ENCODE measurements at regions not wholly inside any gene's neighbourhood (a gene's known extent, or its start where the extent isn't known, plus 50 kb on each side); places are given as distances from the start of the nearest gene placed in this dataset.
"Not testable (repeated sequence)": the region's sequence is repeated elsewhere in the genome, so short reads cannot be mapped to it uniquely, and the experiment has no call there.

DNA sequence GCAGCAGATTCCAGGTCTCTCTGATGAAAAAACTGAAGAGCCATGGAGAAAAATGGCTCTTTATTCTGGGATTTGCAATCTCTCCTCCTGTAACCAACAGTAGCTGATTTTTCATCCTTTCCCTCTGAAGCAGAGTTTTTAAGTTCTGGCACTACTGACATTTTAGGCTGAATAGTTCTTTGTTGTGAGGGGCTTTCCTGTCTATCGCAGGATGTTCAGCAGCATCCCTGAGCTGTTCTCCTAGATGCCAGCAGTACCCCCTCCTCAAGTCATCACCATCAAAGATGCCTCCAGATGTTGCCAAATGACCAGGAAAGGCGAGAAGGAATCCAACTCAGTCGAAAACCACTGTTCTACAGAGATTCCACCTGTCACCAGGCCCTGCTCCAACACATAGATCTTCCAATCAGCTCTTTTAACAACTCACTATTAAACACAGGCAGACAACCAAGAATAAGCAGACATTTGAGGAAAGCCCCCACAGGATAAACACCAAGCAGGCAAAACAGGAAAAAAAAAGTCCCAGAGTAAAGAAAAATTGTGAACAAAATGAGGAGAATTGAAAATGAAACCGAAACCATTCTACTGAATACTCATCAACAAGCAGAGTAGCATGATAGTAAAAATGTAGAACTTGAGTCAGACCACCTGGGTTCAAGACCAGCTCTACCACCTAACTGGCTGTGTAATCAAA lies 124.8 kb downstream of the MPP7 start:
- CTCF ChIA-PET, result interaction anchor here (0.6 to 2.8 kb wide), 8 partner anchors 10 to 215 kb away, joined by 3 to 17 read pairs (median 4); partner anchors contain the start of gene MPP7 (in 1 of the 2)
- WGBS (ENCODE audit: insufficient coverage), result 65% methylated on average over 2 of the region's 4 CpGs
- Mint-ChIP-seq H3K4me1 (peaks cover 43 to 51% (median 46%) of the 10 kb centered on the region in 3 donors), H3K27me3 (no peaks in the 10 kb centered on the region), H3K9me3 (no peaks in the 10 kb centered on the region), H3K27ac (peak overlapping the region; percentile 95), H3K4me3 (peak overlapping the region; percentile 83 to 87 (median 84)), H3K36me3 (peaks cover 4% of the 10 kb centered on the region)
- Histone ChIP-seq H3K4me1 (ENCODE audit: control insufficient read depth in 1 of 2, extremely low read depth in 1 of 2, insufficient read depth in 2 of 2, low read length in 2 of 2) (peaks cover 9 to 10% of the 10 kb centered on the region in 2 experiments), H3K9me3 (no peaks in the 10 kb centered on the region), H3K27me3 (replicated peaks in 1 of 2; ENCODE audit: control insufficient read depth in 2 of 2, extremely low read depth in 1 of 2, insufficient read depth in 2 of 2, low read length in 1 of 2) (no peaks in the 10 kb centered on the region), H3K27ac (ENCODE audit: low read length) (peak overlapping the region; percentile 69), H3K4me3 (ENCODE audit: control insufficient read depth in 1 of 2, extremely low read depth in 1 of 2, low read length in 1 of 2) (peak overlapping the region; percentile 40 to 44), H3K36me3 (ENCODE audit: control insufficient read depth in 2 of 2, extremely low read depth in 1 of 2, insufficient read depth in 1 of 2, low read length in 1 of 2) (no peaks in the 10 kb centered on the region)
- peak; percentile 58 to 67 (median 64) for ATAC-seq (replicated peaks in 1 of 4)
- DNase-seq, result peak in 8 of 35 experiments; percentile 1 to 57 (median 6)
- POLR2A ChIA-PET, result interaction anchor here (0.6 to 0.7 kb wide), 2 partner anchors 155 to 171 kb away, joined by 4 read pairs; no protein-coding TSS in a partner anchor

DNA sequence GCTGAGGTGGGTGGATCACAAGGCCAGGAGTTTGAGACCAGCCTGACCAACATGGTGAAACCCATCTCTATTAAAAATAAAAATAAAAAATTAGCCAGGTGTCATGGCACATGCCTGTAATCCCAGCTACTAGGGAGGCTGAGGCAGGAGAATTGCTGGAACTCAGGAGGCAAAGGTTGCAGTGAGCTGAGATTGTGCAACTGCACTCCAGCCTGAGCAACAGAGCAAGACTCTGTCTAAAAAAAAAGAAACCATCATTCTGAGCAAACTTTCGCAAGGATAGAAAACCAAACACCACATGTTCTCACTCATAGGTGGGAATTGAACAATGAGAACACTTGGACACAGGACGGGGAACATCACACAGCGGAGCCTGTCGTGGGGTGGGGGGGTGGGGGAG lies 126.4 kb downstream of the MPP7 start:
- CTCF ChIA-PET, result interaction anchor here in 1 of 2 donors (0.7 kb wide), 1 partner anchor 23 kb away, joined by 3 read pairs; no protein-coding TSS in a partner anchor
- DNase-seq; H3K36me3 ChIP-seq (ENCODE audit: control insufficient read depth in 2 of 2, extremely low read depth in 1 of 2, insufficient read depth in 1 of 2, low read length in 1 of 2); H3K4me3 ChIP-seq (ENCODE audit: control insufficient read depth in 1 of 2, extremely low read depth in 1 of 2, low read length in 1 of 2); ATAC-seq (replicated peaks in 1 of 4); H3K27ac Mint-ChIP-seq; H3K27ac ChIP-seq (ENCODE audit: low read length); H3K9me3 ChIP-seq; H3K9me3 Mint-ChIP-seq; POLR2A ChIA-PET; H3K27me3 ChIP-seq (replicated peaks in 1 of 2; ENCODE audit: control insufficient read depth in 2 of 2, extremely low read depth in 1 of 2, insufficient read depth in 2 of 2, low read length in 1 of 2); H3K27me3 Mint-ChIP-seq; H3K4me3 Mint-ChIP-seq; H3K36me3 Mint-ChIP-seq: not testable (repeated sequence)
- peaks cover 44 to 55% (median 46%) of the 10 kb centered on the region in 3 donors for H3K4me1 Mint-ChIP-seq
- WGBS (ENCODE audit: insufficient coverage), result no CpG with 5 or more reads among the region's 4 CpGs
- H3K4me1 ChIP-seq (ENCODE audit: control insufficient read depth in 1 of 2, extremely low read depth in 1 of 2, insufficient read depth in 2 of 2, low read length in 2 of 2), result peaks cover 9 to 10% of the 10 kb centered on the region in 2 experiments

DNA sequence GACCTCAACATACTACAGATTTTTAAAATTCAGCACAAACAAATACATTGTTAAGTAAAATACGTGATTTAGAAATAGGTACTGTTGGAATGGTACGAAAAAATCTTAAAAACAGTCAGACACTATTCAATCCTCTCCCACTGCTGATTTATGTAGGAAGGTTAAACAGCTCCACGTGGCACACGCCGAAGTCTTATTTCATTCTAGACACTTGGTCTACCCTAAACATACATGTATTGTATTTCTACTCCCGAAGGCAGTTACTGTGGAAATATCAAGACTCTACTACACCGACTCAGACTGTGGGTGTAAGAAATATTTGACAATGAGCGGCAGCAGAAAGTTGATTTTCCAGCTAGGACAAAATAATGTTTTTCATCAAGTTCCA lies 130.6 kb downstream of the MPP7 start:
- WGBS (ENCODE audit: insufficient coverage), result no CpG with 5 or more reads among the region's 8 CpGs
- H3K36me3 Mint-ChIP-seq, result peaks cover 7% of the 10 kb centered on the region
- no peak overlapping the region for H3K27ac Mint-ChIP-seq
- no peaks in the 10 kb centered on the region for H3K27me3 ChIP-seq (replicated peaks in 1 of 2; ENCODE audit: control insufficient read depth in 2 of 2, extremely low read depth in 1 of 2, insufficient read depth in 2 of 2, low read length in 1 of 2)
- H3K27me3 Mint-ChIP-seq, result no peaks in the 10 kb centered on the region
- no peak for DNase-seq
- no peak overlapping the region for H3K4me3 Mint-ChIP-seq
- no peaks in the 10 kb centered on the region for H3K9me3 Mint-ChIP-seq
- no peak for ATAC-seq (replicated peaks in 1 of 4)
- H3K27ac ChIP-seq (ENCODE audit: low read length), result no peak overlapping the region
- ChIA-PET POLR2A (no interaction called here), CTCF (interaction anchor here (0.5 to 0.6 kb wide), 2 partner anchors 363 to 725 kb away, joined by 4 read pairs; no protein-coding TSS in a partner anchor)
- H3K9me3 ChIP-seq, result no peaks in the 10 kb centered on the region
- no peaks in the 10 kb centered on the region for H3K4me1 ChIP-seq (ENCODE audit: control insufficient read depth in 1 of 2, extremely low read depth in 1 of 2, insufficient read depth in 2 of 2, low read length in 2 of 2)
- H3K4me3 ChIP-seq (ENCODE audit: control insufficient read depth in 1 of 2, extremely low read depth in 1 of 2, low read length in 1 of 2), result no peak overlapping the region
- peaks cover 29 to 43% (median 31%) of the 10 kb centered on the region in 3 donors for H3K4me1 Mint-ChIP-seq
- H3K36me3 ChIP-seq (ENCODE audit: control insufficient read depth in 2 of 2, extremely low read depth in 1 of 2, insufficient read depth in 1 of 2, low read length in 1 of 2), result no peaks in the 10 kb centered on the region

DNA sequence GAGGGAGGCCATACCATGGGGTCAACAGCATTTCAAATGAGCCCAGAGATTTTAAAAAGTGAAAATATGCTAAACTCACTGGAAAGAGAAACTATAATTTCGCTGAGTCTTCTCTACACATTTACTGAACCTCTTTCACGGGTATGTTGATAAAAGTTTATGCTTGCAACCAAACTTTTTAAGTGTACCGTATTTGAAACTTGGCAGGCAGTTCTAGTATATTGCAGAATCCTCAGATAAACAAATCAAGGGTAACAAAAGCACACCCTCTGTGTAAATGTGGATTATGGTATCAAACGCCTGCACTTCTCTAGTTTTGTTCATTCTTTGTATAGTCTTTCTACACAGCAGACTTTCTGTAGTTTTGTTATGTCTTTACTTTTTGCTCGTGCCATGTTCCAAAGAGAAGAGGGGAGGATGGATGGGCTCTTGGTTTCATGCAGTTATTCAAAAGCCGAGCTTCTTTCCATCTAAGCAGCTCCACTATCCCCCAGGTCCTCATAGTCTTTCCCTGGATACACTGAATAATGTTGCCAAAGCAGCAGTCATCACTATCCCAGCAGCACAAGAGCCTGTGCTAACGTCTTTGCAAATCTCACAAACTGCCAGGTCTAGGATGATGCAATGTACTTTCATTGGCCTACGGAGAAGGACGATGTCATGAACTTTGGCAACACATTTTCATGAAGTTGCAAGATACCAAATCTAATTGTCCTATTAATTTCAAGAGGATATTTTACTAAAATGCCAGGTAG lies 131.2 kb downstream of the MPP7 start:
- Histone ChIP-seq H3K27me3 (replicated peaks in 1 of 2; ENCODE audit: control insufficient read depth in 2 of 2, extremely low read depth in 1 of 2, insufficient read depth in 2 of 2, low read length in 1 of 2) (no peaks in the 10 kb centered on the region), H3K4me1 (ENCODE audit: control insufficient read depth in 1 of 2, extremely low read depth in 1 of 2, insufficient read depth in 2 of 2, low read length in 2 of 2) (no peaks in the 10 kb centered on the region), H3K9me3 (no peaks in the 10 kb centered on the region), H3K4me3 (ENCODE audit: control insufficient read depth in 1 of 2, extremely low read depth in 1 of 2, low read length in 1 of 2) (no peak overlapping the region), H3K36me3 (ENCODE audit: control insufficient read depth in 2 of 2, extremely low read depth in 1 of 2, insufficient read depth in 1 of 2, low read length in 1 of 2) (no peaks in the 10 kb centered on the region), H3K27ac (ENCODE audit: low read length) (no peak overlapping the region)
- CTCF ChIA-PET, result interaction anchor here (0.5 to 0.6 kb wide), 2 partner anchors 363 to 724 kb away, joined by 4 read pairs; no protein-coding TSS in a partner anchor
- no peaks in the 10 kb centered on the region for H3K27me3 Mint-ChIP-seq
- H3K36me3 Mint-ChIP-seq, result peaks cover 7% of the 10 kb centered on the region
- POLR2A ChIA-PET, result interaction anchor here in 1 of 2 donors (0.7 kb wide), 1 partner anchor 21 kb away, joined by 3 read pairs; no protein-coding TSS in a partner anchor
- H3K9me3 Mint-ChIP-seq, result no peaks in the 10 kb centered on the region
- ATAC-seq (replicated peaks in 1 of 4), result no peak
- 92% methylated on average over 2 of the region's 9 CpGs for WGBS (ENCODE audit: insufficient coverage)
- H3K4me1 Mint-ChIP-seq, result peaks cover 29 to 43% (median 31%) of the 10 kb centered on the region in 3 donors
- no peak for DNase-seq
- no peak overlapping the region for H3K27ac Mint-ChIP-seq
- no peak overlapping the region for H3K4me3 Mint-ChIP-seq

DNA sequence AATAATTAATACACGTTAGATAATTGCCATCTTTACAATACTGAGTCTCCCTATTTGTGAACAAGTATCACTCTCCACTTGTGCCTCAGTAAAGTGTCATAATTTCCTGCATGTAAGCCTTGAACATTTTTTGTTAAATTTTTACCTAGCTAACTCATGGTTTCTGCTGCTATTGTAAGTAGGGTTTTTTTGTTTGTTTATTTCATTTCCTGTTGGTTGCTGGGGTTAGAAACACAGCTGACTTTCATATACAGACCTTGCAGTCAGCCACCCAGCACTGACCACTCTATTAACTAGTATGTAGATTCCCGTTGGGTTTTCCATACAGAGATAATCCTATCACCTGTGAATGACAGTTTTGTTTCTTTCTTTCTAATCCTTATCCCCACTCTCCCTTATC lies 133.3 kb downstream of the MPP7 start:
- Mint-ChIP-seq H3K27me3 (no peaks in the 10 kb centered on the region), H3K36me3 (peaks cover 5% of the 10 kb centered on the region), H3K9me3 (no peaks in the 10 kb centered on the region), H3K4me1 (peaks cover 15 to 26% (median 19%) of the 10 kb centered on the region in 3 donors), H3K4me3 (no peak overlapping the region), H3K27ac (no peak overlapping the region)
- no peak overlapping the region for H3K27ac ChIP-seq (ENCODE audit: low read length)
- no peaks in the 10 kb centered on the region for H3K36me3 ChIP-seq (ENCODE audit: control insufficient read depth in 2 of 2, extremely low read depth in 1 of 2, insufficient read depth in 1 of 2, low read length in 1 of 2)
- ChIA-PET POLR2A (interaction anchor here in 1 of 2 donors (0.6 kb wide), 1 partner anchor 30 kb away, joined by 3 read pairs; no protein-coding TSS in a partner anchor), CTCF (interaction anchor here in 1 of 2 donors (0.8 kb wide), 1 partner anchor 10 kb away, joined by 3 read pairs; no protein-coding TSS in a partner anchor)
- no peaks in the 10 kb centered on the region for H3K27me3 ChIP-seq (replicated peaks in 1 of 2; ENCODE audit: control insufficient read depth in 2 of 2, extremely low read depth in 1 of 2, insufficient read depth in 2 of 2, low read length in 1 of 2)
- no peaks in the 10 kb centered on the region for H3K4me1 ChIP-seq (ENCODE audit: control insufficient read depth in 1 of 2, extremely low read depth in 1 of 2, insufficient read depth in 2 of 2, low read length in 2 of 2)
- no peaks in the 10 kb centered on the region for H3K9me3 ChIP-seq
- DNase-seq, result no peak
- no peak for ATAC-seq (replicated peaks in 1 of 4)
- H3K4me3 ChIP-seq (ENCODE audit: control insufficient read depth in 1 of 2, extremely low read depth in 1 of 2, low read length in 1 of 2), result no peak overlapping the region
- no CpG with 5 or more reads among the region's 2 CpGs for WGBS (ENCODE audit: insufficient coverage)

DNA sequence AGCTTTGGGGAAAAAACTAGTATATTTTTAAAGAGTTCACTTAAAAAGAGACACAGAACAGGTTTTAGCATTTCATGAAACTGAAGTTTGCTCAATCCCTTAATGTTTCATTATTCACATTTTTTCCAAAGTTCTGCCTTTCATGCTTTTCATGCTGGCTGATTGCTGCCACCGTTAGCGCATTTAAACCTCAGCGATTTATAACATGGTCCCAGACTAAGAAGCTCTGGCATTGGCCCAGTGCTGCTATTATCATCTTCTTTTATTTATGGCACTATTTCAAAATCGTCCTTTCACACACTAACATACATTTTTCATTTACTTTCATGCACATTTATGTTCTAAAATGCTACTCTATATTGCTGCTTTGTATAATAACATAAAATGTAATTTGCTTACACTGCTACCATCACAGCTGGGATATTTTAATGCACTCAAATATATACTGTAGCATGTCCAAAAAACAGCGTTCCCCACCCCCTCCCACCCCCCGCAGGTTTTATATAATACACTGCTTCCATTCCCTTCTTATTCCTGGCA lies 141.9 kb downstream of the MPP7 start:
- Mint-ChIP-seq H3K9me3 (no peaks in the 10 kb centered on the region), H3K36me3 (peaks cover 34% of the 10 kb centered on the region), H3K27ac (no peak overlapping the region), H3K4me1 (peaks cover 12 to 33% (median 21%) of the 10 kb centered on the region in 3 donors), H3K4me3 (no peak overlapping the region), H3K27me3 (no peaks in the 10 kb centered on the region)
- no peak overlapping the region for H3K4me3 ChIP-seq (ENCODE audit: control insufficient read depth in 1 of 2, extremely low read depth in 1 of 2, low read length in 1 of 2)
- no peaks in the 10 kb centered on the region for H3K36me3 ChIP-seq (ENCODE audit: control insufficient read depth in 2 of 2, extremely low read depth in 1 of 2, insufficient read depth in 1 of 2, low read length in 1 of 2)
- H3K9me3 ChIP-seq, result no peaks in the 10 kb centered on the region
- WGBS (ENCODE audit: insufficient coverage), result 67% methylated on average over 3 of the region's 6 CpGs
- no peak for DNase-seq
- no peak for ATAC-seq (replicated peaks in 1 of 4)
- H3K27ac ChIP-seq (ENCODE audit: low read length), result no peak overlapping the region
- CTCF ChIA-PET, result interaction anchor here in 1 of 2 donors (0.9 kb wide), 1 partner anchor 1865 kb away, joined by 4 read pairs; no protein-coding TSS in a partner anchor
- no peaks in the 10 kb centered on the region for H3K27me3 ChIP-seq (replicated peaks in 1 of 2; ENCODE audit: control insufficient read depth in 2 of 2, extremely low read depth in 1 of 2, insufficient read depth in 2 of 2, low read length in 1 of 2)
- no peaks in the 10 kb centered on the region for H3K4me1 ChIP-seq (ENCODE audit: control insufficient read depth in 1 of 2, extremely low read depth in 1 of 2, insufficient read depth in 2 of 2, low read length in 2 of 2)
- POLR2A ChIA-PET, result interaction anchor here in 1 of 2 donors (0.6 kb wide), 1 partner anchor 1592 kb away, joined by 4 read pairs; no protein-coding TSS in a partner anchor

All from T-cell (primary cell).